Tongue (tissue), 1 donor: ENCODE measurements at regions not wholly inside any gene's neighbourhood (a gene's known extent, or its start where the extent isn't known, plus 50 kb on each side); places are given as distances from the start of the nearest gene placed in this dataset.
"Not testable (repeated sequence)": the region's sequence is repeated elsewhere in the genome, so short reads cannot be mapped to it uniquely, and the experiment has no call there.

ENCODE experiments used
- DNase-seq: peaks from one replicate; pipeline ENCODE4 v3.0.0-alpha.2; 2015

GRCh38 chr6:14372734-14373489, 255.3 kb downstream of the CD83 start:
- DNase-seq = no peak

- no peak for DNase-seq
Observed at GRCh38 chr6:14373648-14374437, 256.3 kb downstream of the CD83 start.

- no peak for DNase-seq
Observed at GRCh38 chr6:14375930-14376329, 258.4 kb downstream of the CD83 start.

- no peak for DNase-seq
Observed at GRCh38 chr6:14379568-14379967, 262.0 kb downstream of the CD83 start.

- DNase-seq = no peak
Observed at GRCh38 chr6:14380086-14380820, 262.7 kb downstream of the CD83 start.

GRCh38 chr6:14380901-14381828, 263.6 kb downstream of the CD83 start:
- no peak for DNase-seq

GRCh38 chr6:14381829-14382677, 264.5 kb downstream of the CD83 start:
- no peak for DNase-seq

- no peak for DNase-seq
Observed at GRCh38 chr6:14382678-14383236, 265.2 kb downstream of the CD83 start.

GRCh38 chr6:14383393-14384174, 266.0 kb downstream of the CD83 start:
- DNase-seq = no peak

GRCh38 chr6:14384175-14384949, 266.8 kb downstream of the CD83 start:
- no peak for DNase-seq

GRCh38 chr6:14386263-14386662, 268.7 kb downstream of the CD83 start:
- DNase-seq = no peak

GRCh38 chr6:14386668-14387067, 269.1 kb downstream of the CD83 start:
- DNase-seq = no peak

- no peak for DNase-seq
Observed at GRCh38 chr6:14388371-14388770, 270.8 kb downstream of the CD83 start.

- DNase-seq = not testable (repeated sequence)
Observed at GRCh38 chr6:14389776-14390175, 272.2 kb downstream of the CD83 start.

- no peak for DNase-seq
Observed at GRCh38 chr6:14390805-14391204, 273.2 kb downstream of the CD83 start.

- DNase-seq = no peak
Observed at GRCh38 chr6:14393910-14394309, 276.3 kb downstream of the CD83 start.

- no peak for DNase-seq
Observed at GRCh38 chr6:14396392-14396791, 278.8 kb downstream of the CD83 start.

- DNase-seq = peak; percentile 24
Observed at GRCh38 chr6:14396826-14397517, 279.4 kb downstream of the CD83 start.
